Testis (tissue), 2 donors: ENCODE measurements at regions not wholly inside any gene's neighbourhood (a gene's known extent, or its start where the extent isn't known, plus 50 kb on each side); places are given as distances from the start of the nearest gene placed in this dataset.

Experiments used
- POLR2A ChIP-seq: fragments of 450-650 bp; IDR thresholded peaks from one replicate; pipeline ENCODE4 v1.6.1; 2017; ENCODE audit warnings: antibody characterized with exemption, mild to moderate bottlenecking, moderate library complexity
- TF ChIP-seq, protein P1 (sequence below), 3 experiments: fragments of 450-650 bp in 2 of 3; fragments of 200-600 bp in 1 of 3; sonication (generic) in 1 of 3; IDR thresholded peaks; one replicate each; pipeline ENCODE4 v1.5.1; 2016 to 2019; ENCODE audit warnings: antibody characterized with exemption in 3 of 3, mild to moderate bottlenecking in 2 of 3, moderate library complexity in 1 of 3

DNA sequence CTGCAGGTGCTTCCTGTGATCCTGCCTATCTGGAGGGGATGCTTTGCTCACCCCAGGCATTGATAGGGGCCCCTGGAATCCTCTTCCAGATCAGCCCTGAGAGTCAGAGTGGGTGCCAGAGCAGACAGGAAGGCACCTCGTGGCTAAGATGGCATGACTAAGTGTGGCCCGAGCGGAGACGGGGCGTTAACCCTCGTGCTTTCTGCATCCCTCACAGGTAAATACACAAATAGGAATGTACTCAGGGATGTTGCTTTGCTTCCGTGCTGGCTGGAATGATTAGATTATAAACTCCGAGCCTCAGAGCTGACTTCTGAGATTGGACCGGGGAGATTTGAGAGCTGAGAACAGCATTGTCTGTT is 312.7 kb upstream of the B3GAT1 start:
- TF ChIP-seq, protein P1, sequence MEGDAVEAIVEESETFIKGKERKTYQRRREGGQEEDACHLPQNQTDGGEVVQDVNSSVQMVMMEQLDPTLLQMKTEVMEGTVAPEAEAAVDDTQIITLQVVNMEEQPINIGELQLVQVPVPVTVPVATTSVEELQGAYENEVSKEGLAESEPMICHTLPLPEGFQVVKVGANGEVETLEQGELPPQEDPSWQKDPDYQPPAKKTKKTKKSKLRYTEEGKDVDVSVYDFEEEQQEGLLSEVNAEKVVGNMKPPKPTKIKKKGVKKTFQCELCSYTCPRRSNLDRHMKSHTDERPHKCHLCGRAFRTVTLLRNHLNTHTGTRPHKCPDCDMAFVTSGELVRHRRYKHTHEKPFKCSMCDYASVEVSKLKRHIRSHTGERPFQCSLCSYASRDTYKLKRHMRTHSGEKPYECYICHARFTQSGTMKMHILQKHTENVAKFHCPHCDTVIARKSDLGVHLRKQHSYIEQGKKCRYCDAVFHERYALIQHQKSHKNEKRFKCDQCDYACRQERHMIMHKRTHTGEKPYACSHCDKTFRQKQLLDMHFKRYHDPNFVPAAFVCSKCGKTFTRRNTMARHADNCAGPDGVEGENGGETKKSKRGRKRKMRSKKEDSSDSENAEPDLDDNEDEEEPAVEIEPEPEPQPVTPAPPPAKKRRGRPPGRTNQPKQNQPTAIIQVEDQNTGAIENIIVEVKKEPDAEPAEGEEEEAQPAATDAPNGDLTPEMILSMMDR (IDR thresholded peaks at IDR 0.05): no peak
- no peak for TF ChIP-seq POLR2A
